NCI-H187 (cell line): ENCODE measurements at regions not wholly inside any gene's neighbourhood (a gene's known extent, or its start where the extent isn't known, plus 50 kb on each side); places are given as distances from the start of the nearest gene placed in this dataset.

Source experiments
- DNase-seq, 2 experiments: peaks; one replicate each; lab custom pipeline; 2025; lab: John Stamatoyannopoulos, UW

- no peak for DNase-seq
Observed at GRCh38 chr11:69996451-69996850, 81.7 kb upstream of the ANO1 start.

GRCh38 chr11:69997352-69997751 is 80.8 kb upstream of the ANO1 start:
- DNase-seq = no peak

- no peak for DNase-seq
Observed at GRCh38 chr11:69999721-70000120, 78.4 kb upstream of the ANO1 start.

GRCh38 chr11:70000228-70000627 is 77.9 kb upstream of the ANO1 start:
- no peak for DNase-seq

DNA sequence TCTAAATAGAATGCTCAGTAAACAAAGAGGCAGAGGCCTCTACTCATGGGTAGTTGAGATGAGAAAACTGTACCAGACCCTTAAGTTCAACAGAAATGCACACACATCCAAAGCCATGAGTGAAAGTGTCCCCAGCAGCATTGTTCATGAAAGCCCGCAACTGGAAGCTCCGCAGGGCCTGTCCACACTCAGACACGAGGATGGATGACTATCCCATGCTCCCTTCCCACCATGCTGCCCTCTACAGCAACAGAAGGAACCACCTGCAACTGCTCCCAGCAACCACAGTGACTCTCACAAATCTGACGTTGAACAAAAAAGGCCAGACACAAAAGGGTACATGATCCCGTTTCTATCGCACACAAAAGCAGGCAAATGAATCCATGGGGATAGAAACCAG is 76.9 kb upstream of the ANO1 start:
- DNase-seq = no peak

DNA sequence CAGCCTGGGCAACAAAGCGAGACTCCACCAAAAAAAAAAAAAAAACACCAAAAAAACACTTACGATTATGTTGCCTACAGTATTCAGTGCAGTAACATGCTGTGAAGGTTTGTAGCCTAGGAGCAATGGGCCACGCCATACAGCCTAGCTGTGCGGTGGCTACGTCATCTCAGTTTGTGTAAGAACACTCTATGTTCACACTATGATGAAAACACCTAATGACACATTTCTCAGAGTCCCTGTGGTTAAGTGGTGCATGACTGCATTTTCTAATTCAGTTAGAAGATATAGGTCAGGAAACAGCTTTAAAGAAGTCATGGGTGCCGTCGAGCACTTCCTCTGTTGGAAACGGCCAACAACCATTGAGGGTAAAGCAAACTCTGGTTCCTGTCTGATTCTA is 75.7 kb upstream of the ANO1 start:
- DNase-seq = no peak

GRCh38 chr11:70005107-70005818 is 72.9 kb upstream of the ANO1 start:
- DNase-seq = no peak

GRCh38 chr11:70007796-70008195 is 70.3 kb upstream of the ANO1 start:
- no peak for DNase-seq

- no peak for DNase-seq
Observed at GRCh38 chr11:70010774-70011173, 67.3 kb upstream of the ANO1 start.

- no peak for DNase-seq
Observed at GRCh38 chr11:70012134-70012733, 65.9 kb upstream of the ANO1 start.

DNA sequence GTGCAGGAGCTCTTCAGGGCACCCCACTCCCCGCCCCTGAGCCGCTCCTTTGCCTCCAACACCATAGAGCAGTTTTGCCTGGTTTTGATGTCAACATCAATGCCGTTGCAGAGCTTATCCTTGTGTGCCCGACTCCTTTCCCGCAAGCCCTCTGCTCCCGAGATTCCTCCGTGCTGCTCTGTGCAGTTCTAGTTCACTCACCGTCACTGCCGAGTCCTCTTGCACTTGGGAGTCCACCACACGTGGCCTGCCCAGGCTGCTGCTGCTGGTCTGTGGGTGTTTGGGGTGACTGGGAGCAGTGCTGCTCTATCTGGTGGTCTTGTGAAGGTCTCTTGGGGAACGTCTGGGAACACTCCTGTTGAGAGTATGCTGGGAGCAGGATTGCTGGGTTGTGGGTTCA is 63.8 kb upstream of the ANO1 start:
- no peak for DNase-seq

GRCh38 chr11:70016666-70017367 is 61.3 kb upstream of the ANO1 start:
- no peak for DNase-seq

DNA sequence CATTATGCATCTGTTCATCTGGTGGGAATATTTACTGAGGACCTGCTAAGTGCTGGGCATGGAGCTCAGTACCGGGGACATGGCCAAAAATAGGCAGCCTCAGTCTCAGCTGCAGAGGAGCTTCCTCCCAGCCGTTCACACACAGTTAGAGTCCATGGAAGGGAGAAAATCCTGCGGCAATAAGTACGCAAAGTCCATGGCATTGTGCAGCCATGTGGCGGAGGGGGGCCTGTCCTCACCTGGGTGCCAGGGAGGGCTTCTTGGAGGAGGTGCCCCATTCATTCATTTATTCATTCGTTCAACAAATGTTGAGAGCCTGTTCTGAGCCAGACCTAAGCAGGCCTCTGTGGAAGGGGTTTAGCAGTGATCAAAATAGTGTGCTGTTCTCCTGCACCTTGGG is 59.3 kb upstream of the ANO1 start:
- no peak for DNase-seq

GRCh38 chr11:70019576-70020011 is 58.5 kb upstream of the ANO1 start:
- DNase-seq = no peak

GRCh38 chr11:70020336-70021214 is 57.5 kb upstream of the ANO1 start:
- DNase-seq = no peak

GRCh38 chr11:70021586-70021985 is 56.5 kb upstream of the ANO1 start:
- DNase-seq = no peak

- no peak for DNase-seq
Observed at GRCh38 chr11:70024036-70024772, 53.9 kb upstream of the ANO1 start.

DNA sequence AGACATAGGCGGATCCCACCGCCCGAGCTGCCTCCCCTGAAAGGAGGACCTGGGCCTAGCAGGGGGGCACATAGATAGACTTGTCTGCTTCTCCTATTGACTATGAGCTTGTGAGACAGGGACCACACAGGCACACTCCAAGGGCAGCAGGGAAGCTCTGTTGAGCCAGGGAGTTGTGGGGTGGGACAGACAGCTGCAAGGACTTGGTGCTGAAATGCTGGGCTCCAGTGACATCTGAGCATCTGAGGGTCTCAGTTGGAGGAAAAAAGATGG is 53.4 kb upstream of the ANO1 start:
- DNase-seq = no peak

- no peak for DNase-seq
Observed at GRCh38 chr11:70025308-70025707, 52.8 kb upstream of the ANO1 start.

GRCh38 chr11:70026012-70026411 is 52.1 kb upstream of the ANO1 start:
- DNase-seq = no peak

DNA sequence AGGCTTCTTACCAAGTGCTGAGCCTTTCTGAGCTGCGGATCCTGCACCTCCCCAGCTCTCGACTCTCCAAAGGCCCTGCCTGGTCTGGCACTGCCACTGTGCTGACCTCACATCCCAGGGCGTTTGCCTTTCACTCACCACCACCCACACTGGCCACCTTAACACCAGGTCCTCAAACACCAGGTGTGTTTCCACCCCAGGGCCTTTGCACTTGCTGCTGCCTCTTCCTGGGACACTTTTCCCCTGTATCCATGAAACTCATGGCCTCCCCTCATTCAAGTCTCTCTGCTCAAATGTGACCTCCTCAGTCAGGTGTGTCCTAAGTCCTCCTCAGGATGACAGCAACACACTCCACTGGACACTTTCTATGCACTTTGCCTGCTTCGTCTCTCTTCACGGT is 51.4 kb upstream of the ANO1 start:
- no peak for DNase-seq

GRCh38 chr11:70027451-70027850 is 50.7 kb upstream of the ANO1 start:
- DNase-seq = no peak
